ENCODE measurements at regions not wholly inside any gene's neighbourhood (a gene's known extent, or its start where the extent isn't known, plus 50 kb on each side); places are given as distances from the start of the nearest gene placed in this dataset.

DNA sequence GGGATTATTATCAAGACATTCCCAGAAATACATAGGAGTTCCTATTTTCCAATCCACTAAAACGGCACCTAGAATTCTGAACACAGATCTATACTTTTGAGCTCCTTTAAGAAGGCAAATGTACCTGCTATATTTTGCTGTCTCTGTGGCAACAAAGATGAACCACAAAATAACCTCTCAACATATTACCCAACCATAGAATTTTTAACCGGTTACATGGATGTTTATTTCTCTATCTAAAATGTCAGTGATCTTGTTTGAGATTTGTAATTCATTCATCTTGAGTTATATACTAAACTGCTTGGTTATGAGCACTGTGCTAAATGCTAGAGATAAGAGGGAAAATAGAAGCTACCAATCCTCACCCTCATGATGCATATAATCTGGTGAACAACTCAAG is 117.5 kb upstream of the HMGCLL1 start:
- peaks cover 3% of the 10 kb centered on the region for H3K9me3 Mint-ChIP-seq (ENCODE audit: low read depth)
- no peaks in the 10 kb centered on the region for H3K4me1 Mint-ChIP-seq
- H3K36me3 Mint-ChIP-seq (ENCODE audit: low read depth), result no peaks in the 10 kb centered on the region
- ATAC-seq (no peak), DNase-seq (no peak)
- intact Hi-C loops (cut with DNase I, micrococcal nuclease), result no loop called here
- ChIA-PET CTCF (interaction anchor here (1.2 kb wide), 1 partner anchor 36 kb away, joined by 3 read pairs; no protein-coding TSS in a partner anchor), POLR2A (no interaction called here)
- H3K27ac Mint-ChIP-seq, result no peak overlapping the region
- H3K27me3 Mint-ChIP-seq, result no peaks in the 10 kb centered on the region
- no peak overlapping the region for H3K4me3 Mint-ChIP-seq

DNA sequence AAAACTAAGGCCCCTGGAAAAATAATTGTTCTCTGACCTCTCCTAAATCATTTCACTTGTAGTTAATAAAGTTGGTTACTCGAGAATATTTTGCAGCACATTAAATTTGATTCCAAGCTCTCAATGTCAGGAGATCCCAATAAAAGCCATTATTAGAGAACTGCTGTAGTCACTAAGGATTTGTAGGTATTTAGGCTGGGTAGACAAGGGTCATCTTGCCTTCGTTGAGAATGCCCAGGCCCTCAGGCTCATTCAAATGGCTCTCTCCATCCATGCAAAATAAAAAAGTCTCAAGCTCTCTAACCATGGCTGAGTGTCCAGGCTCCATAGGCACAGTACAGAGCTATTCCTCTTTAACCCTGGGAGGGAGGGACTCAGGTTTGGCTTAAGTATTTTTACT is 117.0 kb upstream of the HMGCLL1 start:
- Mint-ChIP-seq H3K27me3 (no peaks in the 10 kb centered on the region), H3K27ac (no peak overlapping the region), H3K4me3 (no peak overlapping the region), H3K4me1 (no peaks in the 10 kb centered on the region), H3K36me3 (ENCODE audit: low read depth) (no peaks in the 10 kb centered on the region), H3K9me3 (ENCODE audit: low read depth) (peaks cover 3% of the 10 kb centered on the region)
- ATAC-seq, result no peak
- ChIA-PET CTCF (interaction anchor here (1.2 kb wide), 1 partner anchor 36 kb away, joined by 3 read pairs; no protein-coding TSS in a partner anchor), POLR2A (no interaction called here)
- DNase-seq, result no peak
- intact Hi-C loops (cut with DNase I, micrococcal nuclease), result no loop called here

- CTCF ChIA-PET, result no interaction called here
- DNase-seq, result no peak
- Mint-ChIP-seq H3K27ac (no peak overlapping the region), H3K27me3 (no peaks in the 10 kb centered on the region), H3K4me1 (no peaks in the 10 kb centered on the region), H3K36me3 (ENCODE audit: low read depth) (no peaks in the 10 kb centered on the region), H3K4me3 (no peak overlapping the region), H3K9me3 (ENCODE audit: low read depth) (peaks cover 3% of the 10 kb centered on the region)
- POLR2A ChIA-PET, result no interaction called here
- intact Hi-C loops (cut with DNase I, micrococcal nuclease), result no loop called here
- no peak for ATAC-seq
These were observed 115.8 kb upstream of the HMGCLL1 start for GRCh38 chr6:55694759-55695158.

DNA sequence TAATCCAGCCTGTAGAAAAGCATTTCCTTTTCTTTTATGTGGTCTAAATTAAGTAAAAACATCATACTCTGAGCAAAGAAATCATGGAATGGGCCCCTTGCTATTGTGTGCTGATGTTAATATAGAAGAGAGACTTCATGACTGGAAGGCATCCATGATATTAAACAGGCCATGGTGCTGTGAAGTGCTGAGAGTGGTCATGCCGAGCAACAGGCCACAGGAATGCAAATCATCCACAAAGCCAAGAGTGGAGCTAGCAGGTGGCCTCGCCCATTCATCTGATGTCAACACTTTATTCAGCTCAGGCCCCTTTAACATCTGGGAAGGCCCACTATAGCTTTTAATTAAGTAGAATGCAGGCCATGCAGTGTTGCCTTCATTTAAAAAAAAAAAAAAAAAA is 115.2 kb upstream of the HMGCLL1 start:
- H3K27ac Mint-ChIP-seq, result no peak overlapping the region
- no peak for DNase-seq
- no peaks in the 10 kb centered on the region for H3K4me1 Mint-ChIP-seq
- CTCF ChIA-PET, result no interaction called here
- H3K36me3 Mint-ChIP-seq (ENCODE audit: low read depth), result no peaks in the 10 kb centered on the region
- POLR2A ChIA-PET, result no interaction called here
- no peak for ATAC-seq
- peaks cover 3% of the 10 kb centered on the region for H3K9me3 Mint-ChIP-seq (ENCODE audit: low read depth)
- intact Hi-C loops (cut with DNase I, micrococcal nuclease), result no loop called here
- H3K4me3 Mint-ChIP-seq, result no peak overlapping the region
- no peaks in the 10 kb centered on the region for H3K27me3 Mint-ChIP-seq

DNA sequence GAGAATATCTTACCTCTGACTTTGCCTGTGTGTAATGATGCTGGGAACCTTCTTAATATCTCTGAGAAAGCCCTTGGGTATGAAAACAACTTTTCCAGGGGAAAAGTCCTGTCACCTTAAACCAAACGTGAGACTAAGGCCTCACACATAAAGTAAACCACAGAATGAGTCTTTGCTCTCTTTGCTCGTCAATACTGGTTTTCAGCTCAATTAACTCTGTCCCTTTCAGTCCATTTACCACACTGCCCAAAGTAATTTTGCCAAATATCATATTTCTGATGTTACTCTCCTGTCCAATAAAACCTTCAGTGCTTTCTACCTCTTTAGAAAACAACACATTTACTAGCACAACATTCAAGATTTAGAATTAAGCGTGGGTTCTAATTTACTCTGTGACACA is 100.5 kb upstream of the HMGCLL1 start:
- CTCF ChIA-PET, result no interaction called here
- Mint-ChIP-seq H3K36me3 (ENCODE audit: low read depth) (no peaks in the 10 kb centered on the region), H3K4me1 (no peaks in the 10 kb centered on the region), H3K27me3 (no peaks in the 10 kb centered on the region), H3K27ac (no peak overlapping the region), H3K4me3 (no peak overlapping the region), H3K9me3 (ENCODE audit: low read depth) (no peaks in the 10 kb centered on the region)
- DNase-seq, result no peak
- ATAC-seq, result no peak
- intact Hi-C loops (cut with DNase I, micrococcal nuclease), result no loop called here
- POLR2A ChIA-PET, result no interaction called here

DNA sequence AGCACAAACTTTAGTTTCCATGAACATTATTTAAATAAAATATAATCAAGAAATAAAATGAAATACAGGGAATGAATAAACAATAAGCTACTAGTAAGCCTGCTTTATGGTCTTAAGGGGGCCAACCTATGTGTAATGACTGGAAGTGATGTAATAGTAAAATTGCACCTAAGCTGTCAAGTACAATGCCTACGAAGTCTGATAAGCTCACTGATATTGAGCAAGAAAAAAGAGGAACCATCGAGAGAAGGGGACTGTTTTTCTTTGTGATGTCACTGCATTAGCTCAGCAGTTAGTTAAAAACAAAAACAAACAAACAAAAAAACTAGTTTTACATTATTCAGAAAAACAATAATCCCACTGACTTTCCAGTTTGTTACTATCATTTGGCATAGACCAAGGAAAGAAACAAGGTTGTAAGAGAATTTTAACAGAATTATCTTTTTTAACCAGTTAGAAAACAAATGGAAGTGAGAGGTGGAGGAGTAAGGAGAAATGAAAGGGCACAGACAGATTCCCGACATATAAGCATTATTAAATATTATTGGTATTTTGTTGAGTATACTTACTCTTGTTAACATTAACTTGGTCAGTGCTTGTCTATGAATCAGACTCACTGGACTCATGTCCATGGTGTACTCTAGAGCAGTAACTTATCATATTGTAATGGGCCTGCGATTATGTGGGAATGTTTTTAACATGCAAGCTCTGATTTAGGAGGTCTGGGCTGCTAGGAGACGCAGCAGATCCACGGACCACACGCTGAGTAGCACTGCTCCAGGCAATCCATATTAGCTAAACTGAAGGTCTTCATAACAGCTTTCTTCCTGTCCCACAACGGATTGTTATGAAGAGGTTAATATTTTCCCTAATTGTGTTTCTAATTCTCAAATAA is 99.6 kb upstream of the HMGCLL1 start:
- peaks cover 2% of the 10 kb centered on the region for H3K9me3 Mint-ChIP-seq (ENCODE audit: low read depth)
- intact Hi-C loops (cut with DNase I, micrococcal nuclease), result no loop called here
- CTCF ChIA-PET, result no interaction called here
- H3K4me1 Mint-ChIP-seq, result no peaks in the 10 kb centered on the region
- POLR2A ChIA-PET, result no interaction called here
- H3K4me3 Mint-ChIP-seq, result no peak overlapping the region
- no peaks in the 10 kb centered on the region for H3K36me3 Mint-ChIP-seq (ENCODE audit: low read depth)
- H3K27ac Mint-ChIP-seq, result no peak overlapping the region
- no peak for ATAC-seq
- no peaks in the 10 kb centered on the region for H3K27me3 Mint-ChIP-seq
- no peak for DNase-seq

DNA sequence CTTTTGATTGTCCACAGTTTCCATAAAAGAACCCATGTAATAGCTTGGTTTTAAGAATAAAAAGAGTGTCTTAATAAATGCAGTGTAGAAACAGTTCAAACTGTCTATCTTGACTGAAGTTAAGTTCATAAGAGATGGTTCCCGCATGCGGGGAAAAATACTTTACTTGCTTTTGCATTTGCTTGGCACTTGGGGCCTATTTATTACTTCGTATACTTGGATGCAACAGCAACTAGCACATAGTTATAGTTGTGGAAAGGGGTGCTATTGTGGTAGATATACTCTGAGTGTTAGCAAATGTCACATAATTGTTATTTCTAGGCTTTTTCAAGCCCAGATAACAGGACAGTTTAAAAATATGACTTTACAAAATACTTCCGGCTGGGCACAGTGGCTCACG is 97.7 kb upstream of the HMGCLL1 start:
- Mint-ChIP-seq H3K4me1 (no peaks in the 10 kb centered on the region), H3K36me3 (ENCODE audit: low read depth) (no peaks in the 10 kb centered on the region), H3K4me3 (no peak overlapping the region), H3K27ac (no peak overlapping the region), H3K27me3 (no peaks in the 10 kb centered on the region), H3K9me3 (ENCODE audit: low read depth) (peaks cover 2% of the 10 kb centered on the region)
- CTCF ChIA-PET, result no interaction called here
- POLR2A ChIA-PET, result no interaction called here
- DNase-seq, result no peak
- intact Hi-C loops (cut with DNase I, micrococcal nuclease), result no loop called here
- no peak for ATAC-seq

DNA sequence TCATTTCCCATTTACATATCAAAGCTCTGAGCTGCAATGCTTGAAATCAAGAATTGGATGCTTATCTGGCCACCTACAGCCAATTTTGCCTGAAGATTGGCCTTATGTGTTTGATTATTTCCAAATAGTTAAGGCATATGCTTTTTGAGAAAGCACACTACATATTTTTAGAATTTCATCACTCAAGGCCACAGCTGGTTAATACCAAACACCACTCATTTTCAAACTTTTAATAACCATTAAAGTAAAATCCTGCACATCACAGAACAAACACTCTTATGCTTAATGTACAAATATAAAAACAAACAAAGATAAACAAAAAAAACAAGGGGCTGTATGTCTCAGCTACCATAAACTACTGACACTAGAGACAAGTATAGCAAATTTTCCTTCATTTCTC is 96.9 kb upstream of the HMGCLL1 start:
- Mint-ChIP-seq H3K36me3 (ENCODE audit: low read depth) (no peaks in the 10 kb centered on the region), H3K27ac (no peak overlapping the region), H3K4me1 (no peaks in the 10 kb centered on the region), H3K9me3 (ENCODE audit: low read depth) (peaks cover 2% of the 10 kb centered on the region), H3K4me3 (no peak overlapping the region), H3K27me3 (no peaks in the 10 kb centered on the region)
- CTCF ChIA-PET, result no interaction called here
- ATAC-seq (no peak), DNase-seq (no peak)
- POLR2A ChIA-PET, result no interaction called here
- intact Hi-C loops (cut with DNase I, micrococcal nuclease), result no loop called here

GRCh38 chr6:55674672-55675071 is 95.7 kb upstream of the HMGCLL1 start:
- no peaks in the 10 kb centered on the region for H3K27me3 Mint-ChIP-seq
- CTCF ChIA-PET, result no interaction called here
- ATAC-seq, result no peak

DNA sequence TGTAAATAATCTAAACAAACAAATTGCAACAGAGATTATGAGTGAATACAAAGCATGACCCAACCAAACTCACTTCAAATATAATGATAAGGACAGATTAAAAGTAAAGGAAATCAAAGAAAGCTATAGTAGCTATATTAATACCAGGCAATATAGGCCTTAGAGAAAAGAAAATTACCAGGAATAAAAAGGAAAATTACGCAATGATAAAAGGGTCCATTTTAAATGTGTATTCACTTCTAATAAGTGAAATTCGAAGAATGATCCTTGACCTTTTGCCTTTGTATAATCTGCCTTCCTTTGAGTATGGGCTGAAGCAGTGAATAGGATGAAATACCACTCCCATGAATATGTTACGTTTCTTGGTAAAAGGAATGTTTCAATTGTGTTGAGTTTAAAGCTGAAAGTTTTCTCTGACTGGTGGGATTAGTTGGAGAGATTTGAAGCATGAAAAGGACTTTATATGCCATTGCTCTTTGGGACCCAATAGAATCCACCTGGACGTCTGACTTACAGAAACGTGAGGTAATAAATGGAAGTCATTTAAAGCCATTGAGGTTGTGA is 91.9 kb upstream of the HMGCLL1 start:
- DNase-seq, result no peak
- H3K36me3 Mint-ChIP-seq (ENCODE audit: low read depth), result no peaks in the 10 kb centered on the region
- H3K27ac Mint-ChIP-seq, result no peak overlapping the region
- ATAC-seq, result no peak
- no peaks in the 10 kb centered on the region for H3K27me3 Mint-ChIP-seq
- no peak overlapping the region for H3K4me3 Mint-ChIP-seq
- ChIA-PET CTCF (no interaction called here), POLR2A (no interaction called here)
- no peaks in the 10 kb centered on the region for H3K4me1 Mint-ChIP-seq
- intact Hi-C loops (cut with DNase I, micrococcal nuclease), result no loop called here
- peaks cover 2% of the 10 kb centered on the region for H3K9me3 Mint-ChIP-seq (ENCODE audit: low read depth)

More at GRCh38 chr6:55674672-55675071, 95.7 kb upstream of the HMGCLL1 start:
- no peaks in the 10 kb centered on the region for H3K36me3 Mint-ChIP-seq (ENCODE audit: low read depth)
- intact Hi-C loops (cut with DNase I, micrococcal nuclease), result no loop called here
- H3K4me1 Mint-ChIP-seq, result no peaks in the 10 kb centered on the region
- no peak overlapping the region for H3K27ac Mint-ChIP-seq
- peaks cover 2% of the 10 kb centered on the region for H3K9me3 Mint-ChIP-seq (ENCODE audit: low read depth)
- DNase-seq, result no peak
- POLR2A ChIA-PET, result no interaction called here
- no peak overlapping the region for H3K4me3 Mint-ChIP-seq

DNA sequence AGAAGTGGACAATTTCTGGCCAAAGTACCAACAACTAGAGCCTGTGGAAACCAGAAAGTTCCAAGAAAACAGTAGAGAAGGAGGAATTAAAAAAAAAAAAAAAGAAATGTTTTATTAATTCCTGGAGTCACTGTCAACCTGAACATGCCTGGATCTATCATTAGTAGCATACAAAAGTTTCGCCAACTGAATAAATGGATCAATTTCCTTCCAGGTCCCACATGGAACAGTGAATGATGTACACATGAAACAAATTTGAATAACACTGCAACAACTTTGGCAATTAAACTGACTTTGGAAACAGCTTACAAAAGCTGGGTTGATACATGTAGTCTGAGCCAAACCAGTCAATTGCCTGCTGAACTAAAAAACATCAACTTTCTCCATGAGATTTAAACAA is 90.0 kb upstream of the HMGCLL1 start:
- intact Hi-C loops (cut with DNase I, micrococcal nuclease), result no loop called here
- ChIA-PET POLR2A (no interaction called here), CTCF (no interaction called here)
- H3K4me3 Mint-ChIP-seq, result no peak overlapping the region
- peaks cover 7% of the 10 kb centered on the region for H3K9me3 Mint-ChIP-seq (ENCODE audit: low read depth)
- H3K27me3 Mint-ChIP-seq, result no peaks in the 10 kb centered on the region
- H3K36me3 Mint-ChIP-seq (ENCODE audit: low read depth), result no peaks in the 10 kb centered on the region
- no peaks in the 10 kb centered on the region for H3K4me1 Mint-ChIP-seq
- DNase-seq (no peak), ATAC-seq (no peak)
- no peak overlapping the region for H3K27ac Mint-ChIP-seq

- no peak for DNase-seq
- Mint-ChIP-seq H3K27ac (no peak overlapping the region), H3K9me3 (ENCODE audit: low read depth) (peaks cover 5% of the 10 kb centered on the region), H3K36me3 (ENCODE audit: low read depth) (no peaks in the 10 kb centered on the region), H3K4me3 (no peak overlapping the region), H3K4me1 (no peaks in the 10 kb centered on the region), H3K27me3 (no peaks in the 10 kb centered on the region)
- CTCF ChIA-PET, result no interaction called here
- intact Hi-C loops (cut with DNase I, micrococcal nuclease), result no loop called here
- ATAC-seq, result no peak
- POLR2A ChIA-PET, result no interaction called here
These were observed 89.6 kb upstream of the HMGCLL1 start for GRCh38 chr6:55668591-55668990.
